ENCODE measurements at regions not wholly inside any gene's neighbourhood (a gene's known extent, or its start where the extent isn't known, plus 50 kb on each side); places are given as distances from the start of the nearest gene placed in this dataset.

DNA sequence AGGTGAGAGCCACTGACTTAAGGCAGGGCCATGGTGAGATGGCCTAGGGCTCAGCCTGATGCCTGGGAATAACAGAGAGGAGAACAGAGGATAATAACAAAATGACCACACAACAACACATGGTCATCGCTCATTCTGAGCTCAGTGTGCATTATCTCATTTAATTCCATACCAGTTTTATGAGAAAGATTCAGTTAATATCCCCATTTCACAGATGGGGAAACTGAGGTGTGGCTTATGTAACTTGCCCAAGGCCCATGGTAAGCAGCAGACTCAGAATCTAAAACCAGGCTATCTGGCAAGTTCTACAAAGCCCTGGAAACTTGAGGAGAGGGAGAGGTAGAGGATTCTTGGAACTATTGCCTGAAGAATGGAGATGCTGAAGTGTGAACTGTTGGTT lies 200.9 kb upstream of the PMEPA1 start:
- 94 to 96% methylated on average over 1 of the region's 1 CpG for WGBS, 2 donors
- ATAC-seq (ENCODE audit: insufficient read depth, low FRiP score) (no peak), DNase-seq (no peak)
- H3K4me1 ChIP-seq (ENCODE audit: control insufficient read depth in 5 of 5, insufficient read depth in 5 of 5, low read length in 5 of 5): peaks cover 0 to 16% (median 0%) of the 10 kb centered on the region in 5 donors
- no peaks in the 10 kb centered on the region for H3K36me3 ChIP-seq (ENCODE audit: control insufficient read depth in 4 of 4, insufficient read depth in 4 of 4, low read length in 4 of 4)
- H3K27me3 ChIP-seq (ENCODE audit: control insufficient read depth in 3 of 3, insufficient read depth in 3 of 3, low read length in 2 of 3): no peaks in the 10 kb centered on the region
- no peak overlapping the region for H3K4me3 ChIP-seq
- no peak overlapping the region for H3K27ac ChIP-seq (ENCODE audit: low read depth in 1 of 2, low read length in 1 of 2)
- TF ChIP-seq, protein P1, sequence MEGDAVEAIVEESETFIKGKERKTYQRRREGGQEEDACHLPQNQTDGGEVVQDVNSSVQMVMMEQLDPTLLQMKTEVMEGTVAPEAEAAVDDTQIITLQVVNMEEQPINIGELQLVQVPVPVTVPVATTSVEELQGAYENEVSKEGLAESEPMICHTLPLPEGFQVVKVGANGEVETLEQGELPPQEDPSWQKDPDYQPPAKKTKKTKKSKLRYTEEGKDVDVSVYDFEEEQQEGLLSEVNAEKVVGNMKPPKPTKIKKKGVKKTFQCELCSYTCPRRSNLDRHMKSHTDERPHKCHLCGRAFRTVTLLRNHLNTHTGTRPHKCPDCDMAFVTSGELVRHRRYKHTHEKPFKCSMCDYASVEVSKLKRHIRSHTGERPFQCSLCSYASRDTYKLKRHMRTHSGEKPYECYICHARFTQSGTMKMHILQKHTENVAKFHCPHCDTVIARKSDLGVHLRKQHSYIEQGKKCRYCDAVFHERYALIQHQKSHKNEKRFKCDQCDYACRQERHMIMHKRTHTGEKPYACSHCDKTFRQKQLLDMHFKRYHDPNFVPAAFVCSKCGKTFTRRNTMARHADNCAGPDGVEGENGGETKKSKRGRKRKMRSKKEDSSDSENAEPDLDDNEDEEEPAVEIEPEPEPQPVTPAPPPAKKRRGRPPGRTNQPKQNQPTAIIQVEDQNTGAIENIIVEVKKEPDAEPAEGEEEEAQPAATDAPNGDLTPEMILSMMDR (IDR thresholded peaks at IDR 0.05; ENCODE audit: control extremely low read depth, extremely low read depth): no peak
- H3K9ac ChIP-seq (ENCODE audit: insufficient read depth in 1 of 2, low read length in 2 of 2): no peak overlapping the region
- no peaks in the 10 kb centered on the region for H3K9me3 ChIP-seq (ENCODE audit: control insufficient read depth in 4 of 4, insufficient read depth in 3 of 4, low read length in 3 of 4)

DNA sequence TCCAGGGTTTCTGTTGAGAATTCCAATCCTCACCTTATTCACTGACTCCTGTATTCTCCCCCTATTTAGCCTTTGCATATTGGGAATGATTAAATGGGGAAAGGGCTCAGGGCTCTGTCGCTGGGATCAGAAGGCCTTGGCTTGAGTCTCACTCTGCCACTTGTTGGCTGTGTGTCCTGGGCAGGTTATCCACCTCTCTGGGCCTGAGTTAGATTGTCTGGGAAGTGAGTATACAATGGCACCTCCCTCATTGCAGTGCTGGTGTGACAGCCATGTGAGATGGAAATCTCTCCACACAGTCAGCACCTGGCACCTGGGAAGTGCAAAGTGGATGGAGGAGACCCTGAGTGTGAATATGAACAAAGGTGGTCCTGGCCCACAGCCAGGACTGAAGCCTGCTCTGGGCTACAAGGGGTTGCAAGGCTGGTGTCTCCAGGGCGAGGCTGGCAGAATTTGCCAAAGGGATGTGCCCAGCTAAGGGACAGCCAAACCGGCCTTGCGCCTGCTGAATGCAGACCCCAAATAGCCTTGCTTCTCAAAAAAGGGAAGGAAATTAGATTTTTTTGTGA lies 200.0 kb upstream of the PMEPA1 start:
- Histone ChIP-seq H3K27ac (ENCODE audit: low read depth in 1 of 2, low read length in 1 of 2) (no peak overlapping the region), H3K4me1 (ENCODE audit: control insufficient read depth in 5 of 5, insufficient read depth in 5 of 5, low read length in 5 of 5) (peaks cover 0 to 22% (median 3%) of the 10 kb centered on the region in 5 donors), H3K9ac (ENCODE audit: insufficient read depth in 1 of 2, low read length in 2 of 2) (no peak overlapping the region), H3K36me3 (ENCODE audit: control insufficient read depth in 4 of 4, insufficient read depth in 4 of 4, low read length in 4 of 4) (no peaks in the 10 kb centered on the region), H3K4me3 (no peak overlapping the region), H3K9me3 (ENCODE audit: control insufficient read depth in 4 of 4, insufficient read depth in 3 of 4, low read length in 3 of 4) (no peaks in the 10 kb centered on the region), H3K27me3 (ENCODE audit: control insufficient read depth in 3 of 3, insufficient read depth in 3 of 3, low read length in 2 of 3) (no peaks in the 10 kb centered on the region)
- WGBS, 2 donors: 52 to 82% methylated on average over 4 of the region's 4 CpGs
- ATAC-seq (ENCODE audit: insufficient read depth, low FRiP score): no peak
- DNase-seq: no peak
- TF ChIP-seq, protein P1 (IDR thresholded peaks at IDR 0.05; ENCODE audit: control extremely low read depth, extremely low read depth): no peak

DNA sequence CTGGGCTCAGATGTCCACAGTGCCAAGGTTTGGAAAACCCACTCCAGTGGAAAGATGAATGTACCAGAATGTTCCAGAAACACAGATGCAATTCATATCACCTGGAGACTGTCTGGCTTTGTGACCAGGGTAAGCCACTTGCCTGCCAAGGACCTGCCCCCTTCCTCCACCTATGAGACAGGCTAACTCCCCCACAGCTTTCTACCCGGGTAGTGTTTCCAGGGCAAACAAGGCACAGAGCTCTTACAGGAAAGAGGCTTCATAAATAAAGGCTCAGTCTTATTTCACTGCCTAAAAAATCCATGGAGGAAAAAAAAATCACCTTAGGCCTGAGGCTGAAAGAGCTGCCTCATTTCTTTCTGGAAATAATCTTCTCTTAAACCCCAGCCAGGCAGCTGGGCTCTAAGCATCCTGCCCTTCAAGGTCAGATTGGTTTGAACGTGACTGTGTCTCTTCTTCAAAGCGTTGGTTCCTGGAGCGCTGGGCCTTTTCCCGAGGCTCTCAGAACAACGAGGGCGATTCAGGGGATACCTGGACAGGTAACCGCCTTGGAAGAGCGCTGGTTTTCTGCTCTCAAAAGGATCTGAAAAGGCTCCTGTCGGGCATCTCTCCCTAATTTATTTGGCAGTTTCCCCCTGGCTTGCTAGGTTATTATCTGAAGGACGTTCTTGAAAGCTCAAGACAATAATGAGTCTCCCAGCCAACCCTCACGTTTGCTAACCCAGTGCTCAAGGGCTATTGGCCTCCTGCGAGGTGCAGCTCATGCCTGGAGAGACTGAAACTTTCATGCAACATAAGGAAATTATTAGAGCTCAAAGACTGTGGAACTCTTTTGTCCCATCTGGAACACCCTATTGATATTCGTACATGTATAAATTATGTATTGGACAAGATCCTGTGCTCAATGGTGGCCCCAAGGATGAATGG lies 199.2 kb upstream of the PMEPA1 start:
- peaks cover 0 to 31% (median 6%) of the 10 kb centered on the region in 5 donors for H3K4me1 ChIP-seq (ENCODE audit: control insufficient read depth in 5 of 5, insufficient read depth in 5 of 5, low read length in 5 of 5)
- 69 to 85% methylated on average over 14 of the region's 14 CpGs for WGBS, 2 donors
- no peaks in the 10 kb centered on the region for H3K36me3 ChIP-seq (ENCODE audit: control insufficient read depth in 4 of 4, insufficient read depth in 4 of 4, low read length in 4 of 4)
- H3K9me3 ChIP-seq (ENCODE audit: control insufficient read depth in 4 of 4, insufficient read depth in 3 of 4, low read length in 3 of 4): no peaks in the 10 kb centered on the region
- ATAC-seq (ENCODE audit: insufficient read depth, low FRiP score) (no peak), DNase-seq (no peak)
- no peak overlapping the region for H3K27ac ChIP-seq (ENCODE audit: low read depth in 1 of 2, low read length in 1 of 2)
- no peaks in the 10 kb centered on the region for H3K27me3 ChIP-seq (ENCODE audit: control insufficient read depth in 3 of 3, insufficient read depth in 3 of 3, low read length in 2 of 3)
- H3K9ac ChIP-seq (ENCODE audit: insufficient read depth in 1 of 2, low read length in 2 of 2): no peak overlapping the region
- H3K4me3 ChIP-seq: no peak overlapping the region
- TF ChIP-seq, protein P1 (IDR thresholded peaks at IDR 0.05; ENCODE audit: control extremely low read depth, extremely low read depth): no peak

Data from lung (tissue), 11 donors.